ENCODE measurements at regions not wholly inside any gene's neighbourhood (a gene's known extent, or its start where the extent isn't known, plus 50 kb on each side); places are given as distances from the start of the nearest gene placed in this dataset.

DNA sequence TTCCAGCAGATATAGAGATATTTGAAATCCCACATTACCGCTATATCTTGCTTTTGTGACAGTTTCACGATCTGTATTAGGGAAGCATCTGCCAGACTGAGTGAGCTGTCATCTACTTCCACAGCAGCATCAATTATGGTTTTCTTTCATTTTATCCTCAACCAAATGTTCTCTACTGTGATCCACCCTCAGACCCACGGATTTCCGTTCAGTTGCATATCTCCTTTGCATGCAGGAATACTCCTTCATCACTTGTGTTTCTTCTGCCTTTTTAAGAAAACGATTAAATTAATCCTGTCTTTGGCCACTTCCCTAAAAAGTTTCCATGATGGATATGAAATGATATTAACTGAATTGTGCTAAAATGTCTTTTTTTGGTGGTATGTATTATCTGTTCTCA lies 262.1 kb upstream of the ADGRB3 start:
- no peak for DNase-seq

DNA sequence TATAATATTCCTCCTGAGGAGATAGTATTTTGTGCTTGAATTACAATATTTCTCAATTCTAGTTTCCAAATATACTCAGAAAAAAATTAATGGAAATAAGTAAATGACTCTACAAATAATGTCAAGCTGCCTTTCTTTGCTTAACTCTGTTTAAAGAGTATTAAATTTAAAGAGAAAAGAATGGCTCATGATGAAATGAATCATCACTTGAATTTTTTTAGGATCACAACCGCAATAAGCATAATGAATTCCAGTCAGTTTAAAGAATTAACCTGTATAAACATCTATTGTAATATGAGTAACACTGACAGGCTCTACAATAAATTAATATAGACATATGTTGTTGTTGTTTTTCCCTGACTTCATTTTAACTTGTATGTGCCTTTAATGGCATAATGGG lies 266.2 kb upstream of the ADGRB3 start:
- no peak for DNase-seq

DNA sequence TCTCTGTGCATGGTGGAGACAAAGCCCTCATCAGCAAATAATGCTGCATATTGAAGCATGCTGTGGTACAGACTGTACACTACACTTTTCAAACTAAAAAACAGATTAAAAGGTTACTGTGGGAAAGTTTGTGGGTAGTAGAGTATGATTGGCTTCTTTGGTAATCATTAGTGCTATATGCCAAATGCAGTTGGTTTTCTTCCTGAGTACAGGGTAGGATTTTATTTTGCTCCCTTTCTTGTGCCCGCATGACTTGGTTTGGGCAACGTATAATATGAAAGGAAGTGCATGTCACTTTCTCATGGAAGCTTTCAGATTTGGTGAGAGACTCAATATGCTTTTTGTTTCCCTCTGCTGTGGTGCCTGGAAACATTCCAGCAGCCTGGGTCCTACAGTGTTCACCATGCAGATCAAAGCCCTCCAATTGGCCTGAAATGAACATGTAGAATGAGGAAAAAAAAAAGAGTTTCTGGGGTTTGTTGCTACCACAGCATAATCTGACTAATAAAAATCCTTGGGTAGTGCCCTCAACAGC lies 270.7 kb upstream of the ADGRB3 start:
- no peak for DNase-seq

DNA sequence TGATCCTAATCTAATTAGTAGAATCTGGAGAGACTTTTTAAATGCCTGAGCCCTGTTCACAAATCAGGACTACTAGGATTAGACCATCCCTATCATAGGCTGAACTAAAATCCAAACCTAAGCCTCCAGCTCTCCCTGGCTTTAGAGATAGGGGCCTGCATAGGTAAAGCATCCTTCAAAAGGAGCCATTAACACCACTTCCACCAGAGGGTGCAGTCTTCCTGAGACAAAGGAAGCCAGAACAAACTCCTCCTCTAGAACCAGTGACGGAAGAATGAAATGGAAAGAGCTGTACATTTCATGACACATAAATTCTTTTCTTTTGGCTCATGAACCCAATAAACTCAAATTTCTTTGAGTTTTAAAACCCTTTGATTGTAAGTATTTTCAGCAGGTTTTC lies 291.2 kb upstream of the ADGRB3 start:
- peak; percentile 51 for DNase-seq

DNA sequence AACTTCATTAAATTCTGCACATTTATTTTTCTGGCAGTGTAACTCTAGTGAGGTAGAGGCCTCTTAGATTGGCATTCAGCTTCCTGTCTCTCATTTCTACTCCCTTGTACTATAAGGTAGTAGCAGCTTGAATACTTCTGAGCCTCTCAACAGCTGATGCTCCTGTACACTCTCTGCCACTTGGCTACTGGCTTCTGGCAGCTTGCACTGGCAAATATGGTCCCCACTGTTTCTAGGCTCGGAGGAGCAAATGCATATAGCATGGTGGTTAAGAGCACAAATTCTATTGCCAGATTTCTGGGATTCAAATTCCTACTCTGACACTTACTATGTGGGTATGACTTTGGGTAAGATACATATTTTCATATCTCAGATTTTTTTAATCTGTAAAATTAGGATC lies 292.8 kb upstream of the ADGRB3 start:
- DNase-seq: no peak

DNA sequence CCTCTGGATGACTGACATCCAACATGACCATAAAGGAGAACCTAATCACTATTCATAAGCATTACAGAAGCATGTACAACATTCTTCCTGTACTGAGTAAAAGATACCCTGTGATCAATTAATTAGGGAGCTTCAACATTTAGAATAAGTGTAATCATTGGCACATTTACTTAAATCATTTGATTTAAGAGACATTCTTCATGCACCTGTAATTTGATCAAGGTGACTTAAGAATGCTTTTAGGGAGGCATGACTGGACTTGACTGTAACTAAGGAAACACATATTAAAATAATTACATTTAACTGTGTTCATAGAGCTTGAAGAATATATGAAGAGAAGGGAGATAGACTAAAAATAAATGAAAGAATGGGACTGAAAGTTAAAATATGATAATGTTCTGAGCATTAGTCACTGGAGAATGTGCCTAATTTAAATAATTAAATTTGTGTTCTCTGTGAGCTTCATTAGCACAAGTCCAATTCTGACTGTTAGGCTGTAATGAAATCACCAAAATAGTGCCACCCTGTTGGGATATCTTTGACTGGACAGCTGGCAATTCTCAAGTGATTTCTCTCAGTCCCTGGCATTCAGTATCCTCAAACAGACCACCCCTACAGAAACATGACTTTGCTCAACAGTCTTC lies 295.5 kb upstream of the ADGRB3 start:
- DNase-seq: no peak

DNA sequence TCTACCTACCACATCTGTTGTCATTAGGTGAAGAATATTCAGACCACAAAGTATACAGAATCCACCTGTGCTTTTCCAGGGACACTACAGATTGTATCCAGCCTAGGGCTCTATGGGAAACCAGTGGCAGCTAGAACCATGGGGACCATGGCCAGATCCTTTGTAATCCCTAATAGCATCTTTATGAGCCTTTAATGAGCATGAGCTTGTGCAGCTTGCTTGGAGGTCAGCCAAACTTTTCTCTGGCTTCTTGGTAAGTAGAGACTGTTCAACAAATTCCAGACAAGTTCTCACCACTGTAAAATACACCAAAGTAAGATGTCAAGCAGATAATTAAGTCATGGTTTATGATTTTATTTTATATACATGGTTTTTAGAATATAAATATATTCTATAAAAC lies 301.6 kb upstream of the ADGRB3 start:
- peak; percentile 35 for DNase-seq

DNA sequence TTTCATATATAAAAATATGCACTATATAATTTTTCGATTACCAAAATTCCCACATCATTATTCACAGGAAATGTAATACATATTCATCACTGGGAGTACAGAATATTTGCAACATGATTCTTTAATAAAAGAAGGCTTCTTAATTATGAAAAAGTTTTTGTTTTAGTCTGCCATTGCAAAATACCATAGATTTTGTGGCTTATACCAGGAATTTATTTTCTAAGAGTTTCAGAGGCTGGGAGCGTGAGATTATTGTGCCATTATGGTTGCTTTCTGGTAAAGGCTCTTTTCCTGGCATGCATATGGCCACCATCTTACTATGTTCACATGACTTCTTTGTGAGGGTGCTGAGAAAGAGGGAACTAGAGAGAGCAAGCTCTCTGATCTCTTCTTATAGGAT lies 306.9 kb upstream of the ADGRB3 start:
- no peak for DNase-seq

DNA sequence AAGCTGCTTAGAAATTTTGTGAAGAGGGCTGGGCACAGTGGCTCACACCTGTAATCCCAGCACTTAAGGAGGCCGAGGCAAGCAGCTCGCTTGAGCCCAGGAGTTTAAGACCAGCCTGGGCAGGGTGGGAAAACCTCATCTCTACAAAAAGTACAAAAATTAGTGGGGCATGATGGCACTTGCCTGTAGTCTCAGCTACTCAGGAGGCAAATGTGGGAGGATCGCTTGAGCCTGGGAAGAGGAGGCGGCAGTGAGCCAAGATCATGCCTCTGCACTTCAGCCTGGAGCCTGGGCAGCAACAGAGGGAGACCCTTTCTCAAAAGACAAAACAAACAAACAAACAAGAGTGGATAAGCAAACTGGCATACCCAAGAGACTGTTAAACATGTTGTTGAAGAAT lies 308.3 kb upstream of the ADGRB3 start:
- no peak for DNase-seq

DNA sequence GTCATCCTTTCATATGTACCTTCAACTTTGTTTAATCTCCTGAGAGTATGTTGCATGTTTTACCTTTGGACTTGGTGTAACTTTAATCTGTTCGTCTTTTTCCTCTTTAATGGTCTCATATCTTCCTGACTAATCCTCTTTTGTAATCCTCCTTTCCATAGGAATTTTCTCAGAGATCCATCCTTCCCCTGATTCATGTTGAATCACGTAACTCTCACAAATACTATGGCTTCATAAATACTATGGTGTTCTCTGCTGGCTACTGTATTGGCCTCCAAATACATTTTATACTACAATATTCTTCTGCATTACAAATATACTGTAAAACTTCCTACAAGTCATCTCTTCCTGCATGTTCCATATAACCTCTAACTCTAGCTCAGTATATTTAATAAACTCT lies 317.7 kb upstream of the ADGRB3 start:
- no peak for DNase-seq

DNA sequence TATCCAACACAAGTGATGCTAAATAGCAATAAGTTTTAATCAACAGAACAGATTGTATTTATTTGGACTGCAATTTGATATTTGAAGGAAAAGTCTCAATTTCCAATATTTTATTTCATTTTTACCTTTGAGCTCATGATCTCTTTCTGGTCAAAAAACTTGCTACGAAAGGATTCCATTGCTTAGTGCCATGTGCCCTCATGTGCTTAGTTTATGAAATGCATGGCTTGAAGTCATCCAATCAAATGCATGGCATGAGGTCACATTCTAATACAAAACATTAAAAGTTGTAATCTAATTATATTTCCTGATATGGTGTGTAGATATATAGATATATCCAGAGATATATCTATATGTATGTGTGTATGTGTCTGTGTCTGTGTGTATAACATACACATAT lies 321.2 kb upstream of the ADGRB3 start:
- no peak for DNase-seq

DNA sequence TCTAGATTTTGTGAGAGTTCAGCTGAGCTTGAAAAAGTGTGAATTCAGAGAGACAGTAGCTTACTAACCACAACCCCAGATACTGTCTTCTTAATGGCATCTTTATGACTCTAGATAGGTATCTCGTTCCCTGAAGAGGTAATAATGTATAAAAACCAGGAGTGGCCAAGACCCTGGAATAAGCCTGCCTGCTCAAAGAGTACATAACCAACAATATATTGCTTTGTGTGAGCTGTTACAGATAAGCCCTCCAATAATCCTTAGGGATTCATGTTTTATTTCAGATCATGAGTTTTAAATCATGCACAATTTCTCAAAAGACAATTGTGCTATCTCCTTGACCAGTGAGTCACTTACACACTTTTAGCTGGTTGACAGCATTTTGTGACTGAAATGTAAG lies 327.8 kb upstream of the ADGRB3 start:
- DNase-seq: no peak

DNA sequence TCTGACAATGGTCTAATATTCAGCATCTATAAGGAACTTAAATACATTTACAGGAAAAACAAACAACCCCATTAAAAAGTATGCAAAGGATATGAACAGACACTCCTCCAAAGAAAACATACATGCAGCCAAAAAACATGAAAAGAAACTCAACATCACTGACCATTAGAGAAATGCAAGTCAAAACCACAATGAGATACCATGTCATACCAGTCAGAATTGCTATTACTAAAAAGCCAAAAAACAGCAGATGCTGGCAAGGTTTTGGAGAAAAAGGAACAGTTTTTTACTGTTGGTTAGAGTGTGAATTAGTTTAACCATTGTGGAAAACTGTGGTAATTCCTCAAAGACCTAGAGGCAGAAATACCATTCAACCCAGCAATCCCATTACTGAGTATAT lies 339.0 kb upstream of the ADGRB3 start:
- no peak for DNase-seq

DNA sequence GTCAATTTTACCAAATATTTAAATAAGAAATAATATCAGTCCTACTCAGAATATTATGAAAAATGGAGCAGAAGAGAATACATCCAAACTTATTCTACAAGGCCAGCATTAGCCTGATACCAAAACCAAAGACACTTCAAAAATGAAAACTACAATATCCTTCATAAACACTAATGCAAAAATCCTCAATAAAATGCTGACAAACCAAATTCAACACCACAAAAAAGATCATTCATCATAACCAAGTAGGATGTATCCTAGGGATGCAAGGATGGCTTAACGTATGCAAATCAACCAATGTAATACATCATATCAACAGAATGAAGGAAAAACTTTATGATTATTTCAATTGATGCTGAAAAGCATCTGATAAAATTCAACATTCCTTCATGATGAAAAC lies 352.4 kb upstream of the ADGRB3 start:
- DNase-seq: no peak

DNA sequence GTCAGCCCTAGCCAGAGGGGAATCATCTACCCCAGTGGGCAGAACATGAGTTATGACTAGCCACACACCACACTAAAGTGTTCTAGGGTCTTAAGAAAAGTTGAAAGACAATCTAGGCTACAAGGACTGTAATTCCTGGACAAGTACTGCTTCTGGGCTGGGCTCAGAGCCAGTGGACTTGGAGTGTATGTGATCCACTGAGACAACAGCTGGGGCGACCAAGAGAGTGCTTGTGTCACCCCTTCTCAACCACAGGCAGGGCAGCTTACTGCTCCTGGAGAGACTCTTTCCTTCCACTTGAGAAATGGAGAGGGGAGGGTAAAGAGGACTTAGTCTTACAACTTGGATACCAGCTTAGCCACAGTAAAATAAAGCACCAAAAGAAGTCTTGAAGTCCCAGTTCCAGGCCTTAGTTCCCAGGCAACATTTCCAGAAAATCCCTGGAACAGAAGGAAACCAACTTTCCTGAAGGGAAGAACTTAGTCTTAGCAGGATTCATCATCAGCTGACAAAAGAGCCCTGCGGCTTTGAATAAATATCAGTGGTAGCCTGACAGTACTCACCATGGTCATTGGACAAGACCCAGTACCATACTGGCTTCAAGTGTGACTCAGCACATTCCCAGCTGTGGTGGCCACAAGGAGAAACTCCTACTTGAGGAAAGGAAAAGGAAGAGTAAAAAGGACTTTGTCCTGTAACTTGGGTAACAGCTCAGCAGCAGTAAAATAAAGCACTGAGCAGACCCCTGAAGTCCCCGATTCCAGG lies 355.1 kb upstream of the ADGRB3 start:
- DNase-seq: no peak

DNA sequence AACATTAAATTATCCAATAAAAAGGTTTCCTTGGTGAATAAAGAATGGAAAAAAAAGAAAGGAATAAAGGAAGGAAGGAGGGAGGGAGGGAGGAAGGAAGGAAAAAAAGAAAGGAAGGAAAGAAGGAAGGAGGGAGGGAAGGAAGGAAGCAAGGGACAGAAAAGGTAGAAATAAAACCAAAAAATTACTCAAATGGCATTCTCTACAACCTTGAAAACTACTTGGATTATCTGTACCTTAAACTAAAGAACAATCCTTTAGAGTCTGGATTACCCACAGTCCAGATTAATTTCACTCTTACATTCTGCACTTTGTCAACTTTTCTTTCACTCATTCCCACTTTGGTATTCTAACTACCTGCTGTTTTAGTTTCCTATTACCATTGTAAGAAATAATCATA lies 361.8 kb upstream of the ADGRB3 start:
- DNase-seq: no peak

DNA sequence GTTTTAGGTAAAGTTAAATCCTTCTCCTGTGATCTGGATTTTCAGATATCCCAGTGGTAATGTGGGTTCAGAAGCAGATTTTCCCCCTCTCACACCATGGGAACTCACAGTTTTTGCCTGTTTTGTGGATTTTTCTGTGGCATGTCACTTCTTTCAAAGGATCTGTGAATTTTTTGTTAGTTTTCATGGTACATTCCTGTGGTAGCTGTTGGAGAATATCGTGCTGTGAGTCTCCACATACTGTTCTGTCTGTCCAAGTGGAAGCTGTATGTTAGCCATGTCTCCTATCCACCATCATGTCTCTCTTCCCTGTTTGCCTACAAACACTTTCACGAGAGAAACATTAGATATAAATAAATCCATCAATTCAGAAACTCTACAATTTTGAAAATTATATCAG lies 378.7 kb upstream of the ADGRB3 start:
- no peak for DNase-seq

DNA sequence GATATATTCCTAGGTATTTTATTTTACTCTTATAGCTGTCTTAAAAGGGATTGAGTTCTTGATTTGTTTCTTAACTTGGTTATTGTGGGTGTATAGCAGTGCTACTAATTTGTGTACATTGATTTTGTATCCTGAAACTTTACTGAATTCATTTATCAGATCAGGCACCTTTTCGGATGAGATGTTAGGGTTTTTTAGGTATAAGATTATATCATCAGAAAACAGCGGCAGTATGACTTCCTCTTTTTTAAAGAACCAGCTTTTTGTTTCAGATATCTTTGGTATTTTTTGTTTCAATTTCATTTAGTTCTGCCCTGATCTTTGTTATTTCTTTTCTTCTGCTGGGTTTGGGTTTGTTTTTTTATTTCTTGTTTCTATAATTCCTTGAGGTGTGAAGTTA lies 382.4 kb upstream of the ADGRB3 start:
- DNase-seq: no peak

DNA sequence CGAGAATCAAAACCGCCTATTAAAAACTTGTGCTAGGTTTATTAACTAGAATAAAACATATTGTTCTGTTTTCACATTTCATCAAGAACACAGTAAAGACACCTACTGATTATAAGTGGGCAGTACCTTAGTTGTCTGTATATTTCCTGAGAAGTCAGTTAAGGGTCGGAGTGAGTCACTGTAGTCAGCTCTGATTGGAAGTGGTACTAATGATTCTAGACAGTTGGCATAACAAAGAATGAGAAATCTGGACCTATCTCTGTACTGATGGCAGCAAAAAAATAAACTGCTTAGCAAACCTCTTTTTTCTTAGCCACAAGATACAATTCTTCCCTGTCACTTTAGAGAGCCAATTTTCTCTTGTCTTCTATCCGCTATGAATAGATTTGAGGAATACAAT lies 387.3 kb upstream of the ADGRB3 start:
- DNase-seq: no peak

DNA sequence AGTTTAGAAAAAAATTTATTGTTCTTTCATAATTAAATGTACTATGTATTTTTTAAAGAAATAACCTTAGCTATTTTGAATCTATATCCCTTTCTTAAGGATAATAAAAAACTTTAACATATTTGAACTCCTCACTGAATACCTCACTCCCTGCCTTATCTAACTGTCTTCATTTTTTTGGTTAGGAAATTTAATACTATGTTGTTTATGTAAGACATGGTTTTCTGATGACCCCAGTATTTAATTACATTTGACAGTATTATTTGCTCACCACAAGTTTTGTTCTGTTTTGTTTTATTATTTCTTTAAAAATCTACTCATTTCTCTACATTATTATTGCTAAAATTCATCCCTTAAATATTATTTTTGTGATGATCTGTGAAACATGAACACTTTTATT lies 394.4 kb upstream of the ADGRB3 start:
- no peak for DNase-seq

DNA sequence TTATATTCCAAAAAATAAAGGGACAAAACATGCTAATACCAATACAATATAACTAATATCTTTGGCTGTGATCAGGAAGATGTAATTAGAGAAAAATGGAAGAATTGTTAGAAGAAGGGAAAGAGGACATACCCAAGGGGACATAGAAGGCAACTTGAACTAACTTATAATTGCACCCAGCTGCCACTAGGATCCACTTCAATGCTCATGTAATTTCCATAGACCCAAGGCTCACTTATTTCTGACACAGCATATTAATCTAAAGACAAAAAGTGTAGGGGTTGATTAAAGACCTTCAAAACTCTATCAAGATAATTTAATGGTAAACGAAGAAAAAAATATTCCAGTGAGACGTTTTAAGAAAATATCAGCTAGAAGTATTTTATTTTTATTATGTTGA lies 396.0 kb upstream of the ADGRB3 start:
- DNase-seq: no peak

DNA sequence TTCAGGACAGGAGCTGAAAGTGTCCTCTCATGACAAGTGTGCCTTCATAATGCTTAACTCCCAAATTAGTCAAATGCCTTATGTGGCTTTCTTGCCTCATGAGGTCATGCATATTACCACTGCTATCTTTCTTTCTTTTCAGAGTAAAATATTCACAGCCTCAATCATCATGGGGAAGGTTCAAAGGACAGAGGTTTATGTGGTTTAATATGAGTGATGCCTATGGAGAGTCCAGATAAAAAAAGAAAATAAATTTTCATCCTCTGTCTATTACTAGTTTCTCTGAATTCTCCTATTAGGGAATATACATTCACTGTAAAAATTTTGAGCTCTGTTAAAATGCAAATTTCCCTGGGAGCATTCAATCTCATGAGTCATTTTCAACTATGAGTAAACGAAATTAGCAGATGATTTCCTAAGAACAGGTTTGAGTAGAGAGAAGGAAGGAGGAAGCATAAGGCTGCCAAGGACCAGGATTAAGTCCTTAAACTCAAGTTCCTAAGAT lies 396.9 kb upstream of the ADGRB3 start:
- DNase-seq: no peak

DNA sequence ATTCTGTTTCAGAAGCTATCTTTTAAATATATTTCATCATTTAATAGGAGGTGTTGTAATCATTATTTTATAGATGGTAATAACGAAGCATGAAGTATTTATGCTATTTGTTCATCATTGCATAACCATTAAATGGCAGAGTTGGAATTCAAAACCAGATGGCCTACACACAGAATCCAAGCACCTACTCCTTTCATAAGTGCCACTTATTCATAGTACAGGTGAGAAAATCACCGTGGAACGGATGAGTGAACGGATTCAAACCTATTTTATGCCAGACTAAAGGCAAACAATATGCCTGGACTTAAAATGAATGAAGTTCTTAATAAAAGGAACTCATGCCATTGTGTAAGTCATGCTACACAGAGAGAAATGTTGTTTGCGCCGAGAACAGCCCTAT lies 397.9 kb upstream of the ADGRB3 start:
- DNase-seq: peak; percentile 88

DNA sequence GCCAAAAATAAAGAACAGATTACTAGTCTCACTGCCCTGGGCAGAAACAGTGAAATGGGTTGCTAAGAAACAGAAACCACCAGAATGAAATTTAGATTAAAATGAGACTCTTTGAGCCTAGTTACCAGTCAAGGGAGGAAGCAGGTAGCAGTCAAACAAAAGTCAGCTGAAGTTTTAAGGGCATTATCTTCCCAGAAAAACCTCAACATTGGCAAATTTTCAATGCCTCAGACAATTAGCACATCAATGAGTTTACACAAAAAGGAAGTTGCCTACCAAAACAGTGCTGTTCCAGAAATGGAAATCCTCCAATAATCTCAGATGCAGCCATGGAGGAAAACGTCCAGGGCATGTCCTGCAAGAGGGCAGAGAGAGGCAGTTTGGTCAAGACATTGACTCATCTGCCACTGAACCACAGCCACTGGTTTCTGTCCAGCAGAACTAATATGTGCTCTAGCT lies 399.7 kb upstream of the ADGRB3 start:
- no peak for DNase-seq

DNA sequence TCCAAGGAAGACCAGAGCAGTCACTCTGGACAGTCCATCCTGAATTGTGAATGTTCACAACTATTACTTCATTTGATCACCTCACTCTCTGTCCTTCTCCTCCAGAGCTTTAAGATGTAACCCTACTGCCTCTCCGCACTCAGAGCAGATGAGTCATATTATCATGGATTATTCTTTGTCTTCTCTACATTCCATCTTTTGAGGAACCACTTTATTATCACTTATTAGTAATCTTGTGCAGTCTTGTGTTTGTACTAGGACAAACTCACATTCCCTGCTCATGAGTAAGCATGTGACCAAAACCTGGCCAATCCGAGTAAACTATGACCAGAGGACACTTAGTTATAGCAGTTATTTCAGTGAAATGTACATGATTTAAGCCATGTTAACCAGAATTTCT lies 401.5 kb upstream of the ADGRB3 start:
- DNase-seq: no peak
